ENCODE measurements at regions not wholly inside any gene's neighbourhood (a gene's known extent, or its start where the extent isn't known, plus 50 kb on each side); places are given as distances from the start of the nearest gene placed in this dataset.

GRCh38 chr1:90507173-90507572 is 209.9 kb downstream of the BARHL2 start:
- DNase-seq (ENCODE audit: low read depth) (no peak), FAIRE-seq (no peak)
- no peaks in the 10 kb centered on the region for H3K36me3 ChIP-seq (ENCODE audit: control insufficient read depth, insufficient read depth, low read length)
- H3K27me3 ChIP-seq (ENCODE audit: control insufficient read depth, insufficient read depth, low read length) = no peaks in the 10 kb centered on the region
- H3K4me3 ChIP-seq (ENCODE audit: low read depth, low read length) = no peak overlapping the region
- no peak for TF ChIP-seq CTCF (IDR thresholded peaks at IDR 0.05; ENCODE audit: insufficient read depth, low read length, severe bottlenecking)

GRCh38 chr1:90505806-90506205 is 211.3 kb downstream of the BARHL2 start:
- FAIRE-seq (no peak), DNase-seq (ENCODE audit: low read depth) (no peak)
- TF ChIP-seq CTCF (IDR thresholded peaks at IDR 0.05; ENCODE audit: insufficient read depth, low read length, severe bottlenecking) = no peak
- Histone ChIP-seq H3K36me3 (ENCODE audit: control insufficient read depth, insufficient read depth, low read length) (no peaks in the 10 kb centered on the region), H3K27me3 (ENCODE audit: control insufficient read depth, insufficient read depth, low read length) (no peaks in the 10 kb centered on the region), H3K4me3 (ENCODE audit: low read depth, low read length) (no peak overlapping the region)

- DNase-seq (ENCODE audit: low read depth) (no peak), FAIRE-seq (no peak)
- no peak for TF ChIP-seq CTCF (IDR thresholded peaks at IDR 0.05; ENCODE audit: insufficient read depth, low read length, severe bottlenecking)
- no peaks in the 10 kb centered on the region for H3K36me3 ChIP-seq (ENCODE audit: control insufficient read depth, insufficient read depth, low read length)
- no peak overlapping the region for H3K4me3 ChIP-seq (ENCODE audit: low read depth, low read length)
- H3K27me3 ChIP-seq (ENCODE audit: control insufficient read depth, insufficient read depth, low read length) = no peaks in the 10 kb centered on the region
These were observed 212.6 kb downstream of the BARHL2 start for GRCh38 chr1:90504509-90504908.

GRCh38 chr1:90502696-90503095 is 214.4 kb downstream of the BARHL2 start:
- Histone ChIP-seq H3K36me3 (ENCODE audit: control insufficient read depth, insufficient read depth, low read length) (no peaks in the 10 kb centered on the region), H3K4me3 (ENCODE audit: low read depth, low read length) (no peak overlapping the region), H3K27me3 (ENCODE audit: control insufficient read depth, insufficient read depth, low read length) (no peaks in the 10 kb centered on the region)
- DNase-seq (ENCODE audit: low read depth) = no peak
- FAIRE-seq = no peak
- TF ChIP-seq CTCF (IDR thresholded peaks at IDR 0.05; ENCODE audit: insufficient read depth, low read length, severe bottlenecking) = no peak

- Histone ChIP-seq H3K27me3 (ENCODE audit: control insufficient read depth, insufficient read depth, low read length) (no peaks in the 10 kb centered on the region), H3K4me3 (ENCODE audit: low read depth, low read length) (no peak overlapping the region), H3K36me3 (ENCODE audit: control insufficient read depth, insufficient read depth, low read length) (no peaks in the 10 kb centered on the region)
- FAIRE-seq (no peak), DNase-seq (ENCODE audit: low read depth) (no peak)
- TF ChIP-seq CTCF (IDR thresholded peaks at IDR 0.05; ENCODE audit: insufficient read depth, low read length, severe bottlenecking) = no peak
These were observed 214.9 kb downstream of the BARHL2 start for GRCh38 chr1:90502194-90502593.

GRCh38 chr1:90501281-90501680 is 215.8 kb downstream of the BARHL2 start:
- FAIRE-seq = no peak

More at GRCh38 chr1:90501281-90501680, 215.8 kb downstream of the BARHL2 start:
- H3K27me3 ChIP-seq (ENCODE audit: control insufficient read depth, insufficient read depth, low read length) = no peaks in the 10 kb centered on the region
- DNase-seq (ENCODE audit: low read depth) = no peak
- H3K4me3 ChIP-seq (ENCODE audit: low read depth, low read length) = no peak overlapping the region
- no peaks in the 10 kb centered on the region for H3K36me3 ChIP-seq (ENCODE audit: control insufficient read depth, insufficient read depth, low read length)
- TF ChIP-seq CTCF (IDR thresholded peaks at IDR 0.05; ENCODE audit: insufficient read depth, low read length, severe bottlenecking) = no peak
